HG02885 (cell line): ENCODE measurements at regions not wholly inside any gene's neighbourhood (a gene's known extent, or its start where the extent isn't known, plus 50 kb on each side); places are given as distances from the start of the nearest gene placed in this dataset.

Experiments
- ATAC-seq: cut with Tn5 transposase; IDR thresholded peaks from one replicate; pipeline ENCODE4 v1.9.1; 2021; ENCODE audit warnings: mild to moderate bottlenecking; ENCODE audit not compliant: unreplicated experiment, poor library complexity

DNA sequence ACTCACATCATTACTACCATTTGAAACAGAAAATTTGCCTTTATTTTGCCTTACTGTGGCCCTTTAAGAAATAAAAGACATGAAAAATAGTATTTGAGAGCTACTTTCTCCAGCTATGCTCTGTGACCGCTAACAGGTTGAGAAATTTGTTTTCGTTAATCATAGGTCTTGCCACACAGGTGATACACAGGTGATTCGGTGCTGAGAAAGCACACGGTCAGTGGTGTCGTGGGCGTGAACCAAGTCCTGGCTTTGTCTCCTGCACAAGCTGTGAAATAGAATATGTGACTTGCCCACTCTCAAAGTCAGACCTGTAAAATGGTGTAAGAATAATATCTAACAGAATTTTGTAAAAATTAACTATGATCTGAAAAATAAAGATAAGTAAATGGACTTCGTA, 155.3 kb upstream of the SLC39A10 start:
- ATAC-seq, result no peak

DNA sequence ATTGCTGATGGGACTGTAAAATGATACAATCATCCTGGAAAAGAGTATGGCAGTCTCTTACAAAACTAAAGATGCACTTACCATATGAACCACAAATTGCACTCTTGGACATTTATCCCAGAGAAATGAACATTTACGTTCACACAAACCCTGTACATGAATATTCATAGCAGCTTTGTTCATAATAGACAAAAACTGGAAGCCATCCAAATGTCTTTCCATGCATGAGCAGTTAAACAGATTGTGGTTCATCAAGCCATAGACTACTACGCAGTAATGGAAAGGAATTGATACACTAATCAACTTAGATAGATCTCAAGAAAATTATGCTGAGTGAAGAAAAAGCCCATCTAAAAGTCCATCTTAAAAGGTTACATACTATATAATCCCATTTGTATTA, 156.1 kb upstream of the SLC39A10 start:
- ATAC-seq, result no peak

GRCh38 chr2:195498839-195499490, 158.1 kb upstream of the SLC39A10 start:
- no peak for ATAC-seq

- peak; percentile 86 for ATAC-seq
Measured at GRCh38 chr2:195498176-195498575, 158.8 kb upstream of the SLC39A10 start.

GRCh38 chr2:195496991-195497390, 160.0 kb upstream of the SLC39A10 start:
- no peak for ATAC-seq

DNA sequence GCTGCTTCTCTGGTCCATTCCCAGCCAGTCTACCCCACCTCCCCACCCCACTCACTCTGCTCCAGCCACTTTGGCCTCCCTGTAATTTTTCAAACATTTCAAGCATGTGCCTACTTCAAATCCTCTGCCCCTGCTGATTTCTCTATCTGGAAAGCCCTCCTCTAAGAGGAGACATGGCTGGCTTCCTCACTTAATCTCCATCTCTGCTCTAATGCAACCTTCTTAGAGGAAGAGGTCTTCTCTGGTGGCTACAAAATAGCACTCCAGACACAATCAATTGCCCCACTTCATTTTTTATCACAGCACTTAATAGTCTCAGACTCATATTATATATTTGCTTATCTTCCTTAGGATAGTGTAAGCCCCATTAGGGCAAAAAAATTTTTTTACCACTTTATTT, 161.1 kb upstream of the SLC39A10 start:
- no peak for ATAC-seq

GRCh38 chr2:195495351-195495750, 161.7 kb upstream of the SLC39A10 start:
- ATAC-seq, result no peak

GRCh38 chr2:195494451-195494850, 162.6 kb upstream of the SLC39A10 start:
- ATAC-seq, result no peak

- ATAC-seq, result no peak
Measured at GRCh38 chr2:195493416-195493815, 163.6 kb upstream of the SLC39A10 start.

GRCh38 chr2:195490319-195490718, 166.7 kb upstream of the SLC39A10 start:
- ATAC-seq, result no peak

GRCh38 chr2:195489101-195489500, 167.9 kb upstream of the SLC39A10 start:
- no peak for ATAC-seq

GRCh38 chr2:195488567-195488966, 168.5 kb upstream of the SLC39A10 start:
- no peak for ATAC-seq

- ATAC-seq, result no peak
Measured at GRCh38 chr2:195486987-195487644, 169.9 kb upstream of the SLC39A10 start.

GRCh38 chr2:195486520-195486919, 170.5 kb upstream of the SLC39A10 start:
- ATAC-seq, result no peak

DNA sequence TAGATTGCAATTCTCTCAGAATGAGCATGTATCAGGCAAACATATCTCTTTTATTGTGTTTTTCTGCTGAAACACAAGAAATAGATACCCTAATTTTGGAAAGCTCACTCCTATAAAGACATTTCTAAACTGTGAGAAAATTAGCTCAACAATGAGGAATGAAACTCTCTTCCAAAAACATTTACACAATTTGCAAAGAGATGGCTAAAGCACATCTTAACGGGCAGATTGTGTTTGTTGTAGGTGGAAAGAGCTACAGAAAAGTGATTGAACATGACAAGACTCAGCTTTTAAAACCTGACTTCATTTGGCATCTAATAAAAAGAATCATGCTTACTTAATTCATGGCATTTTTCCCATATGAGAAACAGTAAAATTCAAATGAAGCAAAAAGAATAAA, 175.0 kb upstream of the SLC39A10 start:
- no peak for ATAC-seq

GRCh38 chr2:195480121-195480520, 176.9 kb upstream of the SLC39A10 start:
- no peak for ATAC-seq

GRCh38 chr2:195479407-195479806, 177.6 kb upstream of the SLC39A10 start:
- ATAC-seq, result no peak

DNA sequence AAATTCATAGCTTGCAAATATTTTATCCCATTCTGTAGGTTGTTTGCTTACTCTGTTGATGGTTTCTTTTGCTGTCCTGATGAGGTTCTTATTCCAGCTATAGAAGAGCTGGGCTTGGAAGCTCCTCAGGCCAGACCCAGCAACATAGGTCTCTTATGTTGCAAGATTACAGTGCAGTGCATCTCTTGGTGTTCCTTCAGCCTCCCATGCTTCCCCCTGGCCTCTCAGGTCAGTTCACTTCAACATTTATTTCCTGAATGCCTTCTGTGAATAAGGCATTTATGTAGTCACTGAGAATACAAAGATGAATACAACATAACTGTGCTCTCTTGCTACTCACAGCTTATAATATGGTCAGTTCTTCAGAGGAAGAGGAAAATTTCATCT, 179.0 kb upstream of the SLC39A10 start:
- ATAC-seq, result peak; percentile 28

- ATAC-seq, result peak; percentile 65
Measured at GRCh38 chr2:195477248-195477995, 179.6 kb upstream of the SLC39A10 start.

DNA sequence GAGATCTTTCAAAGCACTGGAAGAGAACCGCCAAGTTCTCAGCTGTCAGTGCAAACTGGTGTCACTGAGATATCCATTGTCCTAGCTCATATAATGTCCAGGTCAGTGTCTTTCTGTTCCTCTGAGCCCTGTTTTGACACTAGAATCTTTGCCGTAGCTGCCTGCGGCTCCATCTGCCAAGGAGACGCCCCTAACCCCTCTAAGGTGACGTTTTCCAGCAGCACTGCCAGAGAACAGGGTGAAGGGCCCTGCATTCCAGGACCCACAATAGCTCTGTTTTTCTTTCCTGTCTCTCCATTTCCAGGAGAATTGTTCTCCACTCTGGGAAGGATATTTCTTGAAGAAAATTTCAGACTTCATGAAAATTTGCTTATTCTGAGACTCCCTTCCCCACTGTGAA, 181.7 kb upstream of the SLC39A10 start:
- no peak for ATAC-seq

GRCh38 chr2:195473862-195474261, 183.2 kb upstream of the SLC39A10 start:
- ATAC-seq, result no peak
